Gastrocnemius medialis (tissue), 4 donors: ENCODE measurements at regions not wholly inside any gene's neighbourhood (a gene's known extent, or its start where the extent isn't known, plus 50 kb on each side); places are given as distances from the start of the nearest gene placed in this dataset.

Experiments
- ATAC-seq, 2 donors: fragments of 150-250 bp; one replicate each; pipeline ENCODE4 v1.9.1; 2016
- DNase-seq, 2 donors: peaks; one replicate each; pipeline ENCODE4 v3.0.0-alpha.2; 2019
- H3K27ac ChIP-seq, 4 donors: fragments of 200-600 bp; sonication (generic); 1 replicate in 1 of 4; 2 replicates in 3 of 4; pipeline ENCODE4 v1.5.1; 2016 to 2018; ENCODE audit warnings: mild to moderate bottlenecking in 2 of 4, moderate library complexity in 1 of 4
- H3K27me3 ChIP-seq, 3 donors: fragments of 200-600 bp; sonication (generic) in 2 of 3; 1 replicate in 1 of 3; 2 replicates in 2 of 3; pipeline versions ENCODE4 v1.5.1 to v1.6.0; 2016 to 2019; ENCODE audit warnings: mild to moderate bottlenecking in 1 of 3, moderate library complexity in 1 of 3
- H3K36me3 ChIP-seq, 2 donors: fragments of 200-600 bp; sonication (generic) in 1 of 2; one replicate each; pipeline ENCODE4 v1.5.1; 2017 to 2018
- H3K4me1 ChIP-seq, 2 donors: fragments of 200-600 bp; sonication (generic) in 1 of 2; one replicate each; pipeline ENCODE4 v1.5.1; 2016 to 2017; ENCODE audit warnings: mild to moderate bottlenecking in 2 of 2
- H3K4me3 ChIP-seq, 4 donors: fragments of 200-600 bp; sonication (generic) in 3 of 4; 1 replicate in 1 of 4; 2 replicates in 3 of 4; pipeline ENCODE4 v1.5.1; 2016 to 2019; ENCODE audit warnings: mild to moderate bottlenecking in 2 of 4
- H3K9me3 ChIP-seq, 3 donors: fragments of 200-600 bp; sonication (generic) in 2 of 3; 1 replicate in 1 of 3; 2 replicates in 2 of 3; pipeline ENCODE4 v1.5.1; 2016 to 2019
- CTCF ChIP-seq, 5 experiments: fragments of 450-650 bp in 3 of 5; fragments of 200-600 bp in 2 of 5; sonication (generic) in 2 of 5; IDR thresholded peaks in 4 of 5; conservative IDR thresholded peaks in 1 of 5; 1 replicate in 4 of 5; 2 replicates in 1 of 5; pipeline ENCODE4 v1.5.1; 2016 to 2019; ENCODE audit warnings: antibody characterized with exemption in 5 of 5, mild to moderate bottlenecking in 3 of 5, moderate library complexity in 3 of 5
- POLR2A ChIP-seq, 2 donors: fragments of 450-650 bp; IDR thresholded peaks; one replicate each; pipeline ENCODE4 v1.6.1; 2017; ENCODE audit warnings: antibody characterized with exemption in 2 of 2, mild to moderate bottlenecking in 2 of 2, moderate library complexity in 2 of 2
- in situ Hi-C, 4 donors: fragments of 200-750 bp; cut with MboI; loops; one replicate each; pipeline versions ENCODE4 v1.15.0 to v1.8.0; 2017; ENCODE audit warnings: low sequenced_read_pairs in 4 of 4
- intact Hi-C: fragments of 100-400 bp; cut with DNase I; formaldehyde crosslinking; loops from one replicate; pipeline ENCODE4 v1.15.1; 2023; ENCODE audit warnings: low total_unique reads

GRCh38 chr14:61109288-61109687 lies 128.2 kb downstream of the SLC38A6 start:
- peak overlapping the region; percentile 66 to 80 (median 78) for H3K27ac ChIP-seq
- TF ChIP-seq CTCF (IDR thresholded peaks at IDR 0.05 in 4 of 5, conservative IDR thresholded peaks at IDR 0.05 in 1 of 5) (no peak), POLR2A (IDR thresholded peaks at IDR 0.05) (peak in 1 of 2 donors; percentile 20)
- ATAC-seq (peak; percentile 72 to 85), DNase-seq (peak; percentile 51 to 77)
- in situ Hi-C loops (no loop called here), intact Hi-C loops (loop anchor here (5.0 kb wide), 1 partner anchor 78 kb away; no protein-coding TSS in a partner anchor)
- peaks cover 45 to 52% of the 10 kb centered on the region in 2 donors for H3K4me1 ChIP-seq
- H3K4me3 ChIP-seq = no peak overlapping the region
- no peaks in the 10 kb centered on the region for H3K27me3 ChIP-seq
- no peaks in the 10 kb centered on the region for H3K36me3 ChIP-seq
- H3K9me3 ChIP-seq = no peaks in the 10 kb centered on the region

GRCh38 chr14:61108496-61109141 lies 127.6 kb downstream of the SLC38A6 start:
- Histone ChIP-seq H3K27me3 (no peaks in the 10 kb centered on the region), H3K36me3 (no peaks in the 10 kb centered on the region), H3K4me3 (no peak overlapping the region), H3K9me3 (no peaks in the 10 kb centered on the region), H3K27ac (peak overlapping the region; percentile 66 to 80 (median 78)), H3K4me1 (peaks cover 49 to 58% of the 10 kb centered on the region in 2 donors)
- ATAC-seq = no peak
- in situ Hi-C loops (no loop called here), intact Hi-C loops (loop anchor here (5.0 kb wide), 1 partner anchor 79 kb away; no protein-coding TSS in a partner anchor)
- DNase-seq = no peak
- no peak for TF ChIP-seq POLR2A (IDR thresholded peaks at IDR 0.05)
- TF ChIP-seq CTCF (IDR thresholded peaks at IDR 0.05 in 4 of 5, conservative IDR thresholded peaks at IDR 0.05 in 1 of 5) = no peak

- ATAC-seq (no peak), DNase-seq (no peak)
- in situ Hi-C loops = no loop called here
- H3K36me3 ChIP-seq = no peaks in the 10 kb centered on the region
- peak overlapping the region; percentile 59 to 80 (median 72) for H3K27ac ChIP-seq
- TF ChIP-seq CTCF (IDR thresholded peaks at IDR 0.05 in 4 of 5, conservative IDR thresholded peaks at IDR 0.05 in 1 of 5) (no peak), POLR2A (IDR thresholded peaks at IDR 0.05) (no peak)
- no peaks in the 10 kb centered on the region for H3K27me3 ChIP-seq
- H3K4me3 ChIP-seq = no peak overlapping the region
- intact Hi-C loops = loop anchor here (5.0 kb wide), 1 partner anchor 79 kb away; no protein-coding TSS in a partner anchor
- H3K9me3 ChIP-seq = no peaks in the 10 kb centered on the region
- H3K4me1 ChIP-seq = peaks cover 52 to 64% of the 10 kb centered on the region in 2 donors
These were observed 126.9 kb downstream of the SLC38A6 start for GRCh38 chr14:61107869-61108493.

GRCh38 chr14:61106959-61107641 lies 126.1 kb downstream of the SLC38A6 start:
- TF ChIP-seq POLR2A (IDR thresholded peaks at IDR 0.05) = no peak
- TF ChIP-seq CTCF (IDR thresholded peaks at IDR 0.05 in 4 of 5, conservative IDR thresholded peaks at IDR 0.05 in 1 of 5) = peak in 4 of 5 experiments; percentile 9 to 36 (median 25)
- Histone ChIP-seq H3K27ac (peak overlapping the region in 3 of 4 donors; percentile 59 to 66 (median 59)), H3K4me1 (peaks cover 61 to 72% of the 10 kb centered on the region in 2 donors), H3K9me3 (no peaks in the 10 kb centered on the region), H3K4me3 (no peak overlapping the region), H3K27me3 (no peaks in the 10 kb centered on the region), H3K36me3 (no peaks in the 10 kb centered on the region)
- intact Hi-C loops = loop anchor here (5.0 kb wide), 1 partner anchor 80 kb away; no protein-coding TSS in a partner anchor
- DNase-seq (no peak), ATAC-seq (no peak)
- in situ Hi-C loops = no loop called here
